ENCODE measurements at regions not wholly inside any gene's neighbourhood (a gene's known extent, or its start where the extent isn't known, plus 50 kb on each side); places are given as distances from the start of the nearest gene placed in this dataset.

GRCh38 chr4:103938488-103938887 is 218.7 kb upstream of the TACR3 start:
- Histone ChIP-seq H3K36me3 (ENCODE audit: insufficient read depth, low read length) (no peaks in the 10 kb centered on the region), H3K9me3 (ENCODE audit: low read length) (no peaks in the 10 kb centered on the region), H3K4me3 (ENCODE audit: low read length) (no peak overlapping the region), H3K27me3 (ENCODE audit: low read length) (no peaks in the 10 kb centered on the region), H3K79me2 (ENCODE audit: low read length) (no peaks in the 10 kb centered on the region), H4K20me1 (ENCODE audit: insufficient read depth, low read depth, low read length) (no peaks in the 10 kb centered on the region), H2AFZ (ENCODE audit: low read length) (no peak overlapping the region), H3K4me1 (ENCODE audit: low read length) (no peaks in the 10 kb centered on the region), H3K4me2 (ENCODE audit: low read depth, low read length, poor library complexity, severe bottlenecking) (no peak overlapping the region), H3K9ac (ENCODE audit: low read length) (no peak overlapping the region), H3K27ac (ENCODE audit: low read length) (no peak overlapping the region), H3K9me2 (replicated peaks; ENCODE audit: insufficient read depth, low read length) (no peaks in the 10 kb centered on the region)
- DNase-seq: no peak

GRCh38 chr4:103936653-103937145 is 216.9 kb upstream of the TACR3 start:
- no peaks in the 10 kb centered on the region for H3K27me3 ChIP-seq (ENCODE audit: low read length)
- DNase-seq: no peak
- H3K4me1 ChIP-seq (ENCODE audit: low read length): no peaks in the 10 kb centered on the region

GRCh38 chr4:103934178-103934789 is 214.5 kb upstream of the TACR3 start:
- no peak overlapping the region for H2AFZ ChIP-seq (ENCODE audit: low read length)
- no peak overlapping the region for H3K4me2 ChIP-seq (ENCODE audit: low read depth, low read length, poor library complexity, severe bottlenecking)
- no peaks in the 10 kb centered on the region for H4K20me1 ChIP-seq (ENCODE audit: insufficient read depth, low read depth, low read length)
- no peak overlapping the region for H3K9ac ChIP-seq (ENCODE audit: low read length)
- DNase-seq: peak; percentile 84
- H3K4me1 ChIP-seq (ENCODE audit: low read length): no peaks in the 10 kb centered on the region
- H3K27me3 ChIP-seq (ENCODE audit: low read length): no peaks in the 10 kb centered on the region
- H3K9me3 ChIP-seq (ENCODE audit: low read length): no peaks in the 10 kb centered on the region
- no peaks in the 10 kb centered on the region for H3K36me3 ChIP-seq (ENCODE audit: insufficient read depth, low read length)
- H3K27ac ChIP-seq (ENCODE audit: low read length): no peak overlapping the region
- no peak overlapping the region for H3K4me3 ChIP-seq (ENCODE audit: low read length)
- no peaks in the 10 kb centered on the region for H3K9me2 ChIP-seq (replicated peaks; ENCODE audit: insufficient read depth, low read length)
- no peaks in the 10 kb centered on the region for H3K79me2 ChIP-seq (ENCODE audit: low read length)

More at GRCh38 chr4:103936653-103937145, 216.9 kb upstream of the TACR3 start:
- Histone ChIP-seq H3K79me2 (ENCODE audit: low read length) (no peaks in the 10 kb centered on the region), H3K4me2 (ENCODE audit: low read depth, low read length, poor library complexity, severe bottlenecking) (no peak overlapping the region), H3K9me3 (ENCODE audit: low read length) (no peaks in the 10 kb centered on the region), H3K9me2 (replicated peaks; ENCODE audit: insufficient read depth, low read length) (no peaks in the 10 kb centered on the region), H3K27ac (ENCODE audit: low read length) (no peak overlapping the region), H4K20me1 (ENCODE audit: insufficient read depth, low read depth, low read length) (no peaks in the 10 kb centered on the region), H3K4me3 (ENCODE audit: low read length) (no peak overlapping the region), H3K36me3 (ENCODE audit: insufficient read depth, low read length) (no peaks in the 10 kb centered on the region), H3K9ac (ENCODE audit: low read length) (no peak overlapping the region), H2AFZ (ENCODE audit: low read length) (no peak overlapping the region)

DNA sequence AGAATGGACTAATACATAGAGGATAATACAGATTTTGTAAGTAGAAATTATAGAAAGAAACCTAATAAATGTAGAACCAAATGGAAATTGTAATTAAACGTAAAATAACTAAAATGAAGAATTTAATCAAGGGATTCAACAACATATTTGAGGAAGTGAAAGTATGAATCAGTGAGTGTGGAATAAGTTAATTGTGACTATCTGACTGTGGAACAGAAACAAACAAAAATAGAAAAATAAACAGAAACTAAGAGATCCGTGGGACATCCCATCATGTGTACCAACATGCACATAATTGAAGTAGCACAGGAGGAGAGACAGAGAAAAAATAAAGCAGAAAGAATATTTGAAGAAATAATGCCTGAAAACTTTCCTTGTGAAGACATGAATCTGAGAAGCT is 208.6 kb upstream of the TACR3 start:
- Histone ChIP-seq H2AFZ (ENCODE audit: low read length) (no peak overlapping the region), H3K27me3 (ENCODE audit: low read length) (no peaks in the 10 kb centered on the region), H3K9ac (ENCODE audit: low read length) (no peak overlapping the region), H3K9me2 (replicated peaks; ENCODE audit: insufficient read depth, low read length) (no peaks in the 10 kb centered on the region), H3K4me3 (ENCODE audit: low read length) (no peak overlapping the region), H3K4me2 (ENCODE audit: low read depth, low read length, poor library complexity, severe bottlenecking) (no peak overlapping the region), H4K20me1 (ENCODE audit: insufficient read depth, low read depth, low read length) (no peaks in the 10 kb centered on the region), H3K79me2 (ENCODE audit: low read length) (no peaks in the 10 kb centered on the region), H3K36me3 (ENCODE audit: insufficient read depth, low read length) (no peaks in the 10 kb centered on the region), H3K27ac (ENCODE audit: low read length) (no peak overlapping the region), H3K9me3 (ENCODE audit: low read length) (no peaks in the 10 kb centered on the region), H3K4me1 (ENCODE audit: low read length) (no peaks in the 10 kb centered on the region)
- DNase-seq: no peak

DNA sequence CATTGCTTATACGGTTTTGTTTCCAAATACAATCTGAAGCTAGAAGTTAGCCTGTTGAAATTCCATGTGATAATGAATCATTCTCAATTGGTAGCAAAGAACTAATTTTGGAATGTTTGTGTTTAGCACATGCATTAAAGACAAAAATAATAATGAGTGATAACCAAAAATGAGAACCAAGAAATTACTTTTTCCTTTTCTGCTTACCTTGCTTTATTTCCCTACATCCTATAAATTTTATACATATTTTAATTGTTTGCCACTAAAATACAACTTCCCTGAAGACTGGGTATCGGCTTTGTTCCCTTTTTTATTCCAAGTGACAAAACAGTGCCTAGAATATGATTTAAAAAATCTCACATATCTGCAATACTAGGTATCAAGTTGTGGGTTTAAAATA is 203.8 kb upstream of the TACR3 start:
- Histone ChIP-seq H2AFZ (ENCODE audit: low read length) (no peak overlapping the region), H3K4me2 (ENCODE audit: low read depth, low read length, poor library complexity, severe bottlenecking) (no peak overlapping the region), H3K4me3 (ENCODE audit: low read length) (no peak overlapping the region), H3K9me3 (ENCODE audit: low read length) (no peaks in the 10 kb centered on the region), H3K79me2 (ENCODE audit: low read length) (no peaks in the 10 kb centered on the region), H3K36me3 (ENCODE audit: insufficient read depth, low read length) (no peaks in the 10 kb centered on the region), H3K9me2 (replicated peaks; ENCODE audit: insufficient read depth, low read length) (no peaks in the 10 kb centered on the region), H3K4me1 (ENCODE audit: low read length) (no peaks in the 10 kb centered on the region), H3K27ac (ENCODE audit: low read length) (no peak overlapping the region), H4K20me1 (ENCODE audit: insufficient read depth, low read depth, low read length) (no peaks in the 10 kb centered on the region), H3K27me3 (ENCODE audit: low read length) (no peaks in the 10 kb centered on the region), H3K9ac (ENCODE audit: low read length) (no peak overlapping the region)
- no peak for DNase-seq

DNA sequence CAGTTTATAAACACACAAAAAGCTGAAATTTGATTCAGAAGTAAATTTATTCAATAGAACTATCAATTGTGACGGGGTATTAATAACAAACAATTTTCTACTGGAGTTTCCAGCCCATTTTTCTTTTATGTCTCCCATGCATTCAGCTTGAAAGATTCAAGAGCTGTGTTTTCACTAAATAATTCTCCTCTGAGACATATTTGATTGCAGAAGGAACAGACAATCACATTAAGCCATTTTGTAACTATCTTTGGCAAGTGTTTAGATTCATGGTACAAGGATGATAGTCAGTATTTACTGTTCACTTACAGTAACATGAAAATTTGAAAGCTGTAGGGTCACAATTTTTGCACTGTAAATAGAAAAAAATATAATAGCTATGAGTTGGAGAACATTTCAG is 198.4 kb upstream of the TACR3 start:
- Histone ChIP-seq H3K9me3 (ENCODE audit: low read length) (no peaks in the 10 kb centered on the region), H3K27ac (ENCODE audit: low read length) (no peak overlapping the region), H3K9me2 (replicated peaks; ENCODE audit: insufficient read depth, low read length) (no peaks in the 10 kb centered on the region), H3K4me2 (ENCODE audit: low read depth, low read length, poor library complexity, severe bottlenecking) (no peak overlapping the region), H3K4me1 (ENCODE audit: low read length) (no peaks in the 10 kb centered on the region), H4K20me1 (ENCODE audit: insufficient read depth, low read depth, low read length) (no peaks in the 10 kb centered on the region), H3K9ac (ENCODE audit: low read length) (no peak overlapping the region), H3K4me3 (ENCODE audit: low read length) (no peak overlapping the region), H2AFZ (ENCODE audit: low read length) (no peak overlapping the region), H3K79me2 (ENCODE audit: low read length) (no peaks in the 10 kb centered on the region), H3K27me3 (ENCODE audit: low read length) (no peaks in the 10 kb centered on the region), H3K36me3 (ENCODE audit: insufficient read depth, low read length) (no peaks in the 10 kb centered on the region)
- DNase-seq: no peak

DNA sequence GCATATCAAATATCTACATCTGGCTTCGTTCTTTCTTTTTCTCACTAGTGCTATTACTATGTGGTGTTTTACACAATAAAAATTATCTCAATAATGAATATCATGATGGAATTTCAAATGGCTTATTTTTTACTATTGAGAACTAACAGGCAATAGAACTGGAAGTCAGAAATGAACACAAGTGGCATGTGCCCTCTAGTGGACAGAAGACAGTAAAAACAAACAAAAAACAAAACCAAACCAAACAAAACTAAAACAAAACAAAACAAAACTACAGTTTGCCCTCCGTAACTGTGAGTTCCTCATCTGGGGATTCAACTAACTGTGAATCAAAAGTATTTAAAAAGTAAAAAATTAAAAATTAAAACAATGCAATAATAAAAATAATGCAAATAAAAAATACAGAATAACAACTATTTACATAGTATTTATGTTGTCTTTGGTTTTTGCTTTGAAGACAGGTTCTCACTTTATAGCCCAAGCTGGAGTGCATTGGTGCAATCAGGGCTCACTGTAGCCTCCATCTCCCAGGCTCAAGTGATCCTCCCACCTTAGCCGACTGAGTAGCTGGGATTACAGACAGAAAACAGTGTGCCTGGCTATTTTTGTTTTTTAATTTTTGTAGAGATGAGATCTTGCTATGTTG is 195.6 kb upstream of the TACR3 start:
- Histone ChIP-seq H3K4me3 (ENCODE audit: low read length) (no peak overlapping the region), H3K4me2 (ENCODE audit: low read depth, low read length, poor library complexity, severe bottlenecking) (no peak overlapping the region), H3K9me3 (ENCODE audit: low read length) (no peaks in the 10 kb centered on the region), H3K36me3 (ENCODE audit: insufficient read depth, low read length) (no peaks in the 10 kb centered on the region), H3K79me2 (ENCODE audit: low read length) (no peaks in the 10 kb centered on the region), H2AFZ (ENCODE audit: low read length) (no peak overlapping the region), H4K20me1 (ENCODE audit: insufficient read depth, low read depth, low read length) (no peaks in the 10 kb centered on the region), H3K9me2 (replicated peaks; ENCODE audit: insufficient read depth, low read length) (no peaks in the 10 kb centered on the region), H3K27ac (ENCODE audit: low read length) (no peak overlapping the region), H3K4me1 (ENCODE audit: low read length) (no peaks in the 10 kb centered on the region), H3K27me3 (ENCODE audit: low read length) (no peaks in the 10 kb centered on the region), H3K9ac (ENCODE audit: low read length) (no peak overlapping the region)
- DNase-seq: no peak

DNA sequence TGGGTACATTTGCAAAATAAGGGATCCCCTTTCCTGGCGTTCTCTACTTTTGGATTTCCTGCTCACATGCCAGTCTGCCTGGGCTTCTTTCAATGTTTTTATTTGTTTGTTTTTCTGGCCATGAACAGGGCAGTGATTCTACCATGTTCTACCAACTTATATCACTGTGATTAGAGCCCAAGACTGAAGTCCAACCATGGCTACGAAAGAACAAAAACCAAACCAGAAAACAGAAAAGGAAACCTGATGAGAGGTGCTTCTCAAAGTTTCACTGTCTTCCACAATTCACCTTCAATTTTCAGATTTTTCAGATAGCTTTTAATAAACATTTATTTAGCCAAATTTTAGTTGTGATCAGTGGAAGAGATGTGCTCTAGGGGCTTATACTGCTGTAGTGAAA is 187.6 kb upstream of the TACR3 start:
- no peak for DNase-seq
- Histone ChIP-seq H3K4me1 (ENCODE audit: low read length) (no peaks in the 10 kb centered on the region), H3K27ac (ENCODE audit: low read length) (no peak overlapping the region)

More for the DNA sequence above, 187.6 kb upstream of the TACR3 start:
- Histone ChIP-seq H3K4me2 (ENCODE audit: low read depth, low read length, poor library complexity, severe bottlenecking) (no peak overlapping the region), H3K9me2 (replicated peaks; ENCODE audit: insufficient read depth, low read length) (no peaks in the 10 kb centered on the region), H3K79me2 (ENCODE audit: low read length) (no peaks in the 10 kb centered on the region), H3K9ac (ENCODE audit: low read length) (no peak overlapping the region), H3K36me3 (ENCODE audit: insufficient read depth, low read length) (no peaks in the 10 kb centered on the region), H3K4me3 (ENCODE audit: low read length) (no peak overlapping the region), H2AFZ (ENCODE audit: low read length) (no peak overlapping the region), H4K20me1 (ENCODE audit: insufficient read depth, low read depth, low read length) (no peaks in the 10 kb centered on the region), H3K9me3 (ENCODE audit: low read length) (no peaks in the 10 kb centered on the region), H3K27me3 (ENCODE audit: low read length) (no peaks in the 10 kb centered on the region)
